ENCODE measurements at regions not wholly inside any gene's neighbourhood (a gene's known extent, or its start where the extent isn't known, plus 50 kb on each side); places are given as distances from the start of the nearest gene placed in this dataset.

- Histone ChIP-seq H3K4me3 (no peak overlapping the region), H3K36me3 (replicated peaks in 1 of 2; ENCODE audit: insufficient read depth in 1 of 2, low read depth in 2 of 2) (no peaks in the 10 kb centered on the region), H3K9me3 (no peaks in the 10 kb centered on the region), H3K27me3 (no peaks in the 10 kb centered on the region), H3K27ac (no peak overlapping the region), H3K4me1 (no peaks in the 10 kb centered on the region)
- TF ChIP-seq, protein P1, sequence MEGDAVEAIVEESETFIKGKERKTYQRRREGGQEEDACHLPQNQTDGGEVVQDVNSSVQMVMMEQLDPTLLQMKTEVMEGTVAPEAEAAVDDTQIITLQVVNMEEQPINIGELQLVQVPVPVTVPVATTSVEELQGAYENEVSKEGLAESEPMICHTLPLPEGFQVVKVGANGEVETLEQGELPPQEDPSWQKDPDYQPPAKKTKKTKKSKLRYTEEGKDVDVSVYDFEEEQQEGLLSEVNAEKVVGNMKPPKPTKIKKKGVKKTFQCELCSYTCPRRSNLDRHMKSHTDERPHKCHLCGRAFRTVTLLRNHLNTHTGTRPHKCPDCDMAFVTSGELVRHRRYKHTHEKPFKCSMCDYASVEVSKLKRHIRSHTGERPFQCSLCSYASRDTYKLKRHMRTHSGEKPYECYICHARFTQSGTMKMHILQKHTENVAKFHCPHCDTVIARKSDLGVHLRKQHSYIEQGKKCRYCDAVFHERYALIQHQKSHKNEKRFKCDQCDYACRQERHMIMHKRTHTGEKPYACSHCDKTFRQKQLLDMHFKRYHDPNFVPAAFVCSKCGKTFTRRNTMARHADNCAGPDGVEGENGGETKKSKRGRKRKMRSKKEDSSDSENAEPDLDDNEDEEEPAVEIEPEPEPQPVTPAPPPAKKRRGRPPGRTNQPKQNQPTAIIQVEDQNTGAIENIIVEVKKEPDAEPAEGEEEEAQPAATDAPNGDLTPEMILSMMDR (IDR thresholded peaks at IDR 0.05), result no peak
- no peak for TF ChIP-seq POLR2A (IDR thresholded peaks at IDR 0.05)
- ATAC-seq (no peak), DNase-seq (no peak)
- intact Hi-C loops (cut with DNase I), result no loop called here
- WGBS, 2 donors, result 36 to 47% methylated on average over 1 of the region's 1 CpG
Measured at GRCh38 chr4:181674315-181674875, 568.8 kb upstream of the TENM3 start.

DNA sequence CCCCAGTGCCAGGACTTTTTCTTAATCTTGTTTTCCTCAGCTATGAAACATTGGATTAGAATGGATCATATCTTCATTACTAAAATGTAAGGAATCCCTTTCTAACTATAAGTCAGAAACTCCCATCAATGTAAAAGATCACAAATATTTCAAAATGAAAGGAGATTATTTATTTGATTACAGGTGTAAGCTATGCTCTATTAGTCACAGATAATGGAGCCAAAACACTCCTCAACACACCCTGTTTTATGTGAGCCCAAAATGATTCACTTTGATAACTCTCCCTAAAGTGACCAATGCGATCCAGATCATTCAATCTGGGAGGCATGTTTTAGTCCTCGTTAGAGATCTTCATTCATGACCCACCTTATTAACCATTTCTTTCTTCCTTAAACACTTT is 566.7 kb upstream of the TENM3 start:
- Histone ChIP-seq H3K27ac (no peak overlapping the region), H3K4me3 (no peak overlapping the region), H3K36me3 (replicated peaks in 1 of 2; ENCODE audit: insufficient read depth in 1 of 2, low read depth in 2 of 2) (no peaks in the 10 kb centered on the region), H3K27me3 (no peaks in the 10 kb centered on the region), H3K4me1 (no peaks in the 10 kb centered on the region), H3K9me3 (no peaks in the 10 kb centered on the region)
- WGBS, 2 donors, result 42 to 49% methylated on average over 2 of the region's 2 CpGs
- TF ChIP-seq, protein P1 (IDR thresholded peaks at IDR 0.05), result no peak
- no peak for TF ChIP-seq POLR2A (IDR thresholded peaks at IDR 0.05)
- DNase-seq (no peak), ATAC-seq (no peak)
- intact Hi-C loops (cut with DNase I), result no loop called here

- 60 to 62% methylated on average over 3 of the region's 3 CpGs for WGBS, 2 donors
- TF ChIP-seq POLR2A (IDR thresholded peaks at IDR 0.05), result no peak
- TF ChIP-seq, protein P1 (IDR thresholded peaks at IDR 0.05), result no peak
Measured at GRCh38 chr4:181677201-181677600, 566.0 kb upstream of the TENM3 start.

GRCh38 chr4:181677621-181678020 is 565.6 kb upstream of the TENM3 start:
- no peak for TF ChIP-seq POLR2A (IDR thresholded peaks at IDR 0.05)

More at GRCh38 chr4:181677201-181677600, 566.0 kb upstream of the TENM3 start:
- Histone ChIP-seq H3K9me3 (no peaks in the 10 kb centered on the region), H3K27ac (no peak overlapping the region), H3K36me3 (replicated peaks in 1 of 2; ENCODE audit: insufficient read depth in 1 of 2, low read depth in 2 of 2) (no peaks in the 10 kb centered on the region), H3K27me3 (no peaks in the 10 kb centered on the region), H3K4me3 (no peak overlapping the region), H3K4me1 (no peaks in the 10 kb centered on the region)
- no peak for DNase-seq
- intact Hi-C loops (cut with DNase I), result no loop called here
- no peak for ATAC-seq

GRCh38 chr4:181679754-181680153 is 563.4 kb upstream of the TENM3 start:
- Histone ChIP-seq H3K27me3 (no peaks in the 10 kb centered on the region), H3K36me3 (replicated peaks in 1 of 2; ENCODE audit: insufficient read depth in 1 of 2, low read depth in 2 of 2) (no peaks in the 10 kb centered on the region), H3K4me3 (no peak overlapping the region), H3K9me3 (no peaks in the 10 kb centered on the region), H3K27ac (no peak overlapping the region), H3K4me1 (no peaks in the 10 kb centered on the region)
- no peak for TF ChIP-seq POLR2A (IDR thresholded peaks at IDR 0.05)
- TF ChIP-seq, protein P1 (IDR thresholded peaks at IDR 0.05), result no peak
- ATAC-seq, result no peak
- 59 to 61% methylated on average over 3 of the region's 3 CpGs for WGBS, 2 donors
- intact Hi-C loops (cut with DNase I), result no loop called here
- DNase-seq, result no peak

More at GRCh38 chr4:181677621-181678020, 565.6 kb upstream of the TENM3 start:
- WGBS, 2 donors, result 62 to 72% methylated on average over 6 of the region's 6 CpGs
- Histone ChIP-seq H3K4me1 (no peaks in the 10 kb centered on the region), H3K27ac (no peak overlapping the region), H3K27me3 (no peaks in the 10 kb centered on the region), H3K9me3 (no peaks in the 10 kb centered on the region), H3K4me3 (no peak overlapping the region), H3K36me3 (replicated peaks in 1 of 2; ENCODE audit: insufficient read depth in 1 of 2, low read depth in 2 of 2) (no peaks in the 10 kb centered on the region)
- ATAC-seq, result no peak
- intact Hi-C loops (cut with DNase I), result no loop called here
- no peak for DNase-seq
